ENCODE measurements at regions not wholly inside any gene's neighbourhood (a gene's known extent, or its start where the extent isn't known, plus 50 kb on each side); places are given as distances from the start of the nearest gene placed in this dataset.

DNA sequence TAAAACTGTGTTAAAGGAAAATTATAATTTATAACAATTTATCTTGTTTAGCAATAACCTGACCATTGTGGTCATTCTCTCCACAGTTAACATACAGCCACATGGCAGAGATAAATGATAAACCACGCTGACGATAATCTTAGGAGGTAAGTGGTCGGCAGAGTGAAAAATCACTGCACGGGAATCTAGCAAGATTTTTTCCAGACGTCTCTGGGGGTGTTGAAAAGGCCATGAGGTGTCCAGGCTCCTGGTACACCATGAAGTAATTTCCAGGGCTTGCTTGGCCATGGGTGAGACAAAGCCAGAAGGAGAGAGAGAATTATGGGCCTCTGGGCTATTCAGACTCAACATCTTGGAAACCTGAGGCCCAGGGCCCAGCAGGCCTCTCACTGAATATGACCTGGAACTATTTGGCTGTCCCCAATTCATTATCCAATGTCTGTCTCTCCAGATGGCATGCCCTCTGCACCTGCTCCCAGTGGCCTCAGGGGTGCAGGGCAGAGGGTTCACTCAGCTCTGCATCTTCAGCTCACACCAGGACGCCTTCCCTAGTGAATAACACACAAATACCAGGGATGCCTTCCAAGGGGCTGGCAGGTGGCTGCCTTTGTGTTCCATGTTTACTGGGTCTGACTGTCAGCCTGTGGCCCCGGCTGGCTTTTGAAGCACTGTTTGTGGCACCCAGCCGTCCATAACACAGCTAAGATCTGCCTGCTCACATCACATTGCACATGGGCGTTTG lies 590.4 kb upstream of the PFKP start:
- DNase-seq (ENCODE audit: extremely low read depth in 1 of 2, low read depth in 1 of 2) = no peak

DNA sequence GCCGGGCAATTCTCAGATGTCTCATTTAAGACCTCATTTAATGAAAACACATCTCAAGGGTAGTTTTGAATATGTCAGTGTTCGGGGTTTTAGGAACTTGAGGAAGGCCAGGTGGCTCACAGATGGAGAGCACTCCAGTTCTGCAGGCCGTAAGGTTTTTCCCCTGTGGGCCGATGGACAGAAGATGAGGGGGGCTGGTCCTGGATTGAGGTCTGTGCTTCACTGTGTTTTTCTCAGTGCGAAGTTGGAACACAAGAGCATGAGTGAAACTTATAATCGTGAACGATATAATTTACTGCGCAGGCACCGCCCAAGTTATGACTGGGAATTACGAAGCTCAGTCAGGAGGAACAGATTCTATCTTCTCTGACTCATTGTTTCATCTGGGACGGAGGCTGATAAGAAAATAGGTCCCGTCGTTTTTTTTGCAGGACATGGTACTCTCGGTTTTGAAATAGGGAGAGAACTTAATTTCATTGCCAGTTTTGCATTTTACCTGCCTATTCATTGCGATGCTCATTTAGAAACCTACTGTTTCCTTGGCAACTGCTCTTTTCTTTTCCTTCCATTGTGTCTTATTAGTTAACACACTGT lies 591.0 kb upstream of the PFKP start:
- no peak for DNase-seq (ENCODE audit: extremely low read depth in 1 of 2, low read depth in 1 of 2)

DNA sequence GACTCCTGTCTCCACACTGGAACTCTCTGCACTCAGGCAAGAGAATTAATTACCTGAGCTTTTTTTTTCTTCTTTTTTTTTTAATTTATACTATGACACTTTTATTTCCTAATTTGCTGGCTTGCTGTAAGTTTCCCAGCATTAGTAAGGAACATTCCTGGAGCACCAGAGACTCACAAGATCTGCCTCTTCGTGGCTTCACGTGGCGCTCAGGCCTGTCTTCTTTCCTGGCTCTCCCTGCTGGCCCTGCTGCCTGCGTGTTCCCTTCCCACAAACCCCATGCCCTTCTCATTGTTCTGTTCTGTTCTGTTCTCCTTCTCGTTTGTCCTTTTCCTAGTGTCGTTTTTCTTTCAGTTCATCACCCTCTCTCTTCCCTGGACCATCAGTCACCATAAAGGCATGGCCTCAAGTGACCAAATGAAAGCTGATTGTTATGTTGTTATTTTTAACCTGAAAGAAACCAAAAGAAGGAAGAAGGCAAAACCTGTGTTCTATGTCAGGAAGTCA lies 591.6 kb upstream of the PFKP start:
- no peak for DNase-seq (ENCODE audit: extremely low read depth in 1 of 2, low read depth in 1 of 2)

DNA sequence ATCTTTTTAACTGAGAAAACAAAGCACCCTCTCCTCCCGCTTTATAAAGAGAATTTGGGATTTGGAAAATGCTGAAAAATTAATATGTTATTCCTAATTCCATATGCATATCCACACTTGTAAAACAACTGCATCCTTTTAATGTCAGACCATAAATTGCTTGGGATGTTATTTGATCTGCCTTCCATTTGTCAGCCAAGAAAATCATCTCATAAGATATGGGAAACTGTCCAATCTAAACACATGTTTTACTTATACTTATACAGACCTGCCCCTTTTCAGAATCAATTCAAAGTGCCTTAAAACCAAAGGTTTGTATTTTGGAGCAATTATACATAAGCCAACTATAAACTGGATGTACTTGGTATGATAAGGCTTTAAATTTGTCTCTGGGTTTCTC lies 595.5 kb upstream of the PFKP start:
- no peak for DNase-seq (ENCODE audit: extremely low read depth in 1 of 2, low read depth in 1 of 2)

DNA sequence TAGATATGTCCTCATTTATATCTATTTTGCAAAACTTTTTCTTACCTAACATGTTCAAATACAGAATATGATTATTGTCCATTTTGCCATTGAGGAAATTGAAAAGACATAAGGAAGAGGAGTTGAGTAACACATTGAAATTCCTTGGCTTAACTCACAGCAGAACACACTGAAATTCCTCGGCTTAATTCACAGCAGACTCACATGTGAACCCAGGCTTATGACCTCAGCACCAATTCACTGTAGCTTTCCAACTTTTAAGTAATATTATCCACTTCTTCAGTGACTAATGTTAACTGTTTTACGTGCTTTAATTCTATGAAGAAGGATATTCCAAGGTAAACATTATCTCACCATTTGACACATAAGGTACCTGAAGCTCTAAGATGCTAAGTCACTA lies 597.5 kb upstream of the PFKP start:
- no peak for DNase-seq (ENCODE audit: extremely low read depth in 1 of 2, low read depth in 1 of 2)

DNA sequence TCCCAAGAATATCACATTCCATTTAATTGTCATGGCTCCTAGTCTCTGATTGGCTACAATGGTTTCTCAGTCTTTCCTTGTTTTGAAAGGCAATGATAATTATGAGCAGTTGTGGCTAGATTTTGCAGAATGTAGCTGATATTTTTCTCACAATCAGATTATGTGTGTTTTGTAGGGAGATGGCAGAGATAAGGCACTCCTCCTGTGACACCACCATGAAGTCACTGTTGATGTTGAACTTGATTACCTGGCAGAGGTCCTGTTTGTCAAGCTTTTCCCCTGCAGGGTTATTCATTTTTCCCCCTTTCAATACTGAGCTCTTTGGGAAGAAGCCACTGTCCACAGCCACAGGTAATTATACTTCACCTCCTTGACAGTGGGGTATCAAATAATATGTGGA lies 602.9 kb upstream of the PFKP start:
- DNase-seq (ENCODE audit: extremely low read depth in 1 of 2, low read depth in 1 of 2) = no peak

DNA sequence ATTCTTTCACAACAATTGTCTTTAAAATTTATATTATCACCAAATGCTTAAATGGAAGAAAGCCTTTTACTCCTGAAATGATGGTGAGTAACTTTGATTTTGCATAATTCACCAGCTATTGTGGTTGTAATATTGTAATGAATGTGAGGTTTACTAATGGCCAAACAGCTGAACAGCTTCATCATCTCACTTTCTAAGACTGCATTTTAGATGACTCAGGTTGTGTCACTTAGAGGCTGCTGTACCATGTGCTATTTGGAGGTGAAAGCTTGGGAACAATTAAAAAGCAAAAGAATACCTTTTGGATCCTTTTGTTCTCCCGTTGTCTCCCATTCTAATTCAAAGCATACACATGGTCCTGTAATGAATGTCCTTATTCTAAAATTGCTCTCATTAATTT lies 604.0 kb upstream of the PFKP start:
- DNase-seq (ENCODE audit: extremely low read depth in 1 of 2, low read depth in 1 of 2) = no peak

DNA sequence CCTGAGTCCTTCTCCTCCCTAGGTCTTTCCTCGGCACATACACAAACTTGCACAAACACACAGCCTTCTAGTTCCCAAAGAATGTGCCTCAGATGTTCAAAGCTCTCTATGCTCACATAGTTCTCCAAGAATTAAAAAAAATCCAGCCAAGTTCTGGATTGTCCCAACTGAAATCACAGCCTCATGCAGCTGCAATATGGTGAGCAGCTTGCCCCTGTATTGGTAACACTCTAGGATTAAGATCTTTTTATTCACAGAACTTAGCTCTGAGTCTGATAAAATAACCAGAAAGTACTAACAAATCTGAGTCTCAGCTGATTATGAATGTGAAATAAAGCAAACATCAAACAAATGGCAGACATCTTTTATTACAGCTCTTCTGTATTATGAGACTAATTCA lies 604.8 kb upstream of the PFKP start:
- no peak for DNase-seq (ENCODE audit: extremely low read depth in 1 of 2, low read depth in 1 of 2)

DNA sequence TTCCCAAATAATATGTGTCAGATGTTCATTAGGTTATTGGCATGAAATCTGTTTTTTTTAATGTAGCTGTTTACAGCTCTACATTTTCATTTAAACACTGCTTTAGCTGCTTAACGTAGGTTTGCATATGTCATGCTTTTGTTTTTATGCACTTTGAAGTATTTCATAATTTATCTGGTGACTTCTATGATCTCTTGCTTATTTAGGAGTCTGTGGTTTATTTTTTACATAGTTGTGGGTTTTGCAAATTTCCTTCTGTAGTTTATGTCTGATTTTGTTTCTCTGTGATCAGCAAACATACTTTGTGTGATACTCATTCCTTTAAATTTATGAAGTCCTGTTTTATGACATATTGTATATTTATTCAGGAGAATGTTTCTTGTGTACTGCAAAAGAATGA lies 606.5 kb upstream of the PFKP start:
- no peak for DNase-seq (ENCODE audit: extremely low read depth in 1 of 2, low read depth in 1 of 2)

DNA sequence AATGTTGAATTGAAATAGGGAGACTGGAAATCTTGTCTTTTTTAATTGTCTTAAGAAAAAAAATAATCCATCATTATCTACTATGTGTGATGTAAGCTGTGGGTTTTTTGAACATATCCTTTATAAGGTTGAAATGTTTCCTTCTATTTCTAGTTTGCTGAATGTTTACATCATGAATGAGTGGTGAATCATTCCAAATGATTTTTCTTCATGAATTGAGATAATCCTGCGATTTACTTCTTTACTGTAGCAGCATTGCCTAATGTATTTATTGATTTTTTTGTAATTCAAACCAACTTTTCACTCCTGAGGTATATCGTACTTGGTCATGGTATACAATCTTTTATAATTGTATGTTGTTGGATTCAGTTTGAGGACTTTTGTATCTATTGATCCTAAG lies 607.6 kb upstream of the PFKP start:
- DNase-seq (ENCODE audit: extremely low read depth in 1 of 2, low read depth in 1 of 2) = no peak

DNA sequence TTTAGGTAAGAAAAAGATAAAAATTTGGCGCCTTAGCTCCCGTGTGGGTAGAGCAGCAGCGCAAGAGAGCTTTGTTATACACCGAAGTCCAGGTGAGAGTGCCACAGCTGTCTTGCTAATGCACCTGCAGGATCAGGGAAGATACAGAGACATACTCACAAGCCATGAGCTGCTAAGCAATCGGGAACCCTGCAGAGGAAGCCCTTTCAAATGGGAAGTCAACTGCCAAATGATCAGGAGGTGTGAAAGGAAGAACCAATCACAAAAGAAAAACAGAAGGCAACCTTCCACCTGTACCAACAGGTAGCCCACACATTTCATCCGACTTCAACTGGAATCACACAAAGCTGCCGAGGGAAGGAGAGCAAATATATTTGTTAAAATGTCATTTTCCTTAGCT lies 610.5 kb upstream of the PFKP start:
- no peak for DNase-seq (ENCODE audit: extremely low read depth in 1 of 2, low read depth in 1 of 2)

DNA sequence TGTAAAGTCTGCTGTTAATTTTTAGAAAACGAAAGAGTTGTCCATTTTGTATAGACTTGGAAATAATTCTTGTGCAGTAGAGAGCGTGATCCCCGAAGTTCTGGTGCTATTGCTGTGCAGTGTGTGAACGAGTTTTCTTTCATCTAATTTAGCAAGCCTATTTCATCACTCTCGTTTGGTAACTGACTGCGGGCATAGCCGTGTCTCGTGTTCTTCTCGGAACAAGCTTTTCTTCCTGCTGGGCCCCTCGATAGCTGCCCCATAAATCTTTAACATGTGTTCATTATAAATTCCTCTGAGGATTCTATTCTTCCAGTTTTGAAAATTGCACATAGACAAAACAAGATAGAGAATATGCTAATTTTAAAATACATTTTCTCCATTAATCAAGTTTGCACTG lies 622.0 kb upstream of the PFKP start:
- DNase-seq (ENCODE audit: extremely low read depth in 1 of 2, low read depth in 1 of 2) = no peak

DNA sequence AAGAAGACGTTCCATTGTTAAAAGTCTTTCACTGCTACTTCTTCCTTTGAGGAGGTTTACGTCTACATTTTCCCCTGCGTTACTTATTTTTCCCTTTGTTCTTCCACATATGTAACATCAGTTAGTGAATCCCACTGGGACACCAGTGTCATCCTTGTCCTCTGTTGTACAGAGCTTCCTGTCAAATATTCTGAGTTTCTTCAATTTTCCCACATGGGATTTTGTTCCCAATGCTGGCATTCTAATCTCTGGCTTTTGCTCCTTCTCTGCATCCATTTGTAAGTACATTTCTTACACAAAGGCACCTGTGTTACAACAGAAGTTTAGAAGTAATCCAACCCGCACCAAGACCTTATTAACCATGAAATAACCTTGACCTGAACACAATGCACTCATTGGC lies 627.4 kb upstream of the PFKP start:
- DNase-seq (ENCODE audit: extremely low read depth in 1 of 2, low read depth in 1 of 2) = no peak

DNA sequence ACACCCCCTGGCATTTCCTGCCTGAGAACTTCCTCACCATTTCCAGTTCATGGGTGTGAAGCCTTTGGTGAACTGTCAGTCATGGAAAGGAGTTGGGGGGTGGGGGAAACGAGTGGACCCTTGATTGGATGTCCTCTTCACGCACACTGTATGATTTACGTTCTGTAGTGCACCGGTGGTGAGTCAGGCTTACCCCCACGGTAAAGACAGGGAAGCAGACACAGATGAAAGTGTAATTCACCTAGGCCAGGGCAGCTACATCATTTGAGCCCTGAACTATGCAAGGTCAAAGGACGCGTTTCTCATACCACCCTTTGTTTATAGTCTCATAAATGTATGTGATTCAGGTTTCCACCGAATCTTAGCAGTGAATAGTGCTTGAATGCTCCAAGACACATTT lies 628.3 kb upstream of the PFKP start:
- no peak for DNase-seq (ENCODE audit: extremely low read depth in 1 of 2, low read depth in 1 of 2)

DNA sequence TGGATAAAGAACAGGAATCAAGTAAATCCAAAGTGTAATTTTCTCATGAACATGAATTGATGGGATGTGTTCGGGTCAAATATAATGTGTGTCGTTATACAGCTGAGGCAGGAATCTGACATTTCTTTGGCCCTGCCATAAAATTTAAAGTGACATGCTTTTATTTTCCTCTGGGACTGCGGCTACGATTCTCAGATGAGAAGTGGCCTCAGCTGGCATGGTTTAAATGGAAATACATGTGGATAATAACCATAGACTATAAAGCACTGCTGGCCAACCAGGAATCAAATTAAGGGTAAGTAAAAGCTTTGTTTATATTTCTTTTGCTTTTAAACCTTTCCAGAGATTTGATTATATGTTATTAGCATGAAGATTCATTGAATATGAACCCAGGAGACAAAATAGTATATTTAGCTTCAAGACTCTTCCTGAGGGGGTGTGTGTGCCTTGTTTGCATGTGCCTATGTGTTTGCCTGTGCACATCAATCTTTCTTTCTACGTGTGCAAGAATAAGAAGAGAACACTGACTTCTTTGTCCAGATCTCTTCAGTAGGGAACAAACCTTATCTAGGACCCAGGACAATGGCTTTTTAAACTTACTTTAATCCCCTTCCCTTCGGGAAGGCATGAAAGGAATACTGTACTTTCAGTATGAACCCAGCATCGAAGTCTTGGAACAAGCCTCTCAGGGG lies 629.0 kb upstream of the PFKP start:
- DNase-seq (ENCODE audit: extremely low read depth in 1 of 2, low read depth in 1 of 2) = no peak

DNA sequence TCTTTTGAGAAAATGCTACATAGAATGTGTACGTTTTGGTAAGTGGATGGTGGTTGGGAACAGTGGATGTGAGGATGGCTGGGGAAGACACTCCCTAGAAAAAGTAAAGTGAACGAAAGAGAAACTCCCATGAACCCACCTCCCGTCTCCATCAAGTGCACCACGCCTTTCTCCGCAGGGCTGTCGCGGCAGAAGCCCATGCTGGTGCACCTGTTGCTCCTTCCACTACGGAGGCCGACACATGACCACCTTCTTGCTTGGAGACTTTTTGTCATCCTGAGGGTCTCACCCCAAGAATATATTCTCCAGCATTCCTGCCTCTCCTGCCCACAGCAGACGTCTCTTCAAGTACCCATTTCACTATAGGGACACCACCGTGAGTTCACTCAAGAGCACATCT lies 630.4 kb upstream of the PFKP start:
- no peak for DNase-seq (ENCODE audit: extremely low read depth in 1 of 2, low read depth in 1 of 2)

DNA sequence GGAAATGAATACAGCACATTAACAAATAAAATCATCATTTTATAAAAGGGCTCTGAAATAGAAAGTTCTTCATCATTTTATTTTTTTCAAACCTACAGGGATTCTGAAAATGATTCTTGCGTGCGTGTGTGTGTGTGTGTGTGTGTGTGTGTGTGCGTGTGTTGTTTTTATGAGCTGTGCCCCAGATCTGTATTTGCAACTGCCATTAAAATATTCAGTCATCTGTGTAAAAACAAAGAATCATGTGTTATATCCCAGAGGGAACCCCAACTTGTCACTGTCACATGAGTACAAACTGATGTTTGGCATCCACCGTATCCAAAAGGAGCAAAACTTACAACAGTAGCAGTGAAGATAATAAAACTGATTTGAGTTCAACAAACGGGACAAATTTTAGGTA lies 635.4 kb upstream of the PFKP start:
- no peak for DNase-seq (ENCODE audit: extremely low read depth in 1 of 2, low read depth in 1 of 2)

DNA sequence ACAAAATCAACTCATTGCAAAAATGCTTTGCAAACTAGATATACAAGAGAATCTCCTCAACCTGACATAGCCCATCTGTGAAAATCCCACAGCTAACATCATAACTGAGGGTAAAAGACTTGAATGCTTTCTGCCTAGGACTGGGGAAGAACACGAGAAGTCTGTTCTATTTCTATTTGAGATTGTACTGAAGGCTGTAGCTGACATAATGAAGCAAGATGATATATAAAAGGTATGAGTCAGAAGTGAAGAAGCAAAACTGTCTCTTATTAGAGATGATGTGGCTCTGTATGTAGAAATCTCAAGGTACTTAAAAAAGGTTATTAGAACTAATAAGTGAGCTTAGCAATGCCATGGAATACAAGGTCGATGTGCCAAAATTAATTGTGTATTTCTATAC lies 639.9 kb upstream of the PFKP start:
- DNase-seq (ENCODE audit: extremely low read depth in 1 of 2, low read depth in 1 of 2) = no peak

DNA sequence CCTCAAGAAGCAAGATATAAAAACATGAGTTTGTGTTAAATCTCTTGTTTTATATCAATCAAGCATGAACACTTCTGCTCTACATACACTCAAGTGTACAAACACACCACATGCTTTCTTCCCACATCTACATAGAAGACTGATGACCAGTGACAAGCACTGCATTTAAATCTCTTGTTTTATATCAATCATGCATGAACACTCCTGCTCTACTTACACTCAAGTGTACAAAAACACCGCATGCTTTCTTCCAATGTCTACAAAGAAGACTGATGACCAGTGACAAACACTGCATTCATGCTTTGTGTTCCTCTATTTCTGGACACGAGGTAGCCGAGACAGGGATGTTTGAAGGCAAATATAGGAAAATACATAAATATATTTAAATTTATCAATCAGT lies 642.0 kb upstream of the PFKP start:
- no peak for DNase-seq (ENCODE audit: extremely low read depth in 1 of 2, low read depth in 1 of 2)

DNA sequence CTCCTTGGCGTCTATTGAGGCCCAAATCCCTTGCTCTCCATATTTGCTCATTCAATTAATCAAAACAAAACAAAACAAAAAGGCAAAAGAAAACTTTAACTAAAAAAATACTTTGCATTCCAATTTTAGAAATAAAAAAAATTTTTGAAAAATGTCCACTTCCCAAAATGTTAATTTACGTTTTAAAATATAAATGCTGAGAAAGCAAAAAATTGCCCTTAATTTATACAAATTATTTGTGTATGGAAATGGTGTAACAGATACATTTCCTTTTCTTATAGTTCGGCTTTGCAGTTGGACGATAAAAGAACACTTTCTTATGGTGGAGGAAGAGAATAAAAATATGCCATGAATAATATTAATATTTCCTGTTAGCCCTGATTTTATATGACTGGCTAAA lies 652.8 kb upstream of the PFKP start:
- DNase-seq (ENCODE audit: extremely low read depth in 1 of 2, low read depth in 1 of 2) = no peak

DNA sequence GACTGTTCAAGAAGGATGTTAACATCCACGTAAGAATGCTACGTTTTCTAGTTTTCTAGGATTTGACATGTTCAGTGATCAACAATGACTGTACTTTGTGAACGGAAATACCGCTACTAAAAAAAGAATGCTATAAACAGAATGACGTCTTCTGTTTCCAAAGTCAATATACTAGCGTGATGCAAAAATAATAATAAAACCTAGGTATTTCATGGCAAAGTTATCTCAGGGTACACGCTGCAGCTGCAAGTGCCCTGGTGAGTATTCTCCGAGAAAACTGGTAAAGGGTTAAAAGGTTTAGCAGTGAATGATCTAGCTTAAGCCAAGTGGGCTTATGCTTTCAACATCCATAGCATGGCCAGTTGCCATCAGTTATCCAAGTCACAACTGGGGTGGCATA lies 653.3 kb upstream of the PFKP start:
- DNase-seq (ENCODE audit: extremely low read depth in 1 of 2, low read depth in 1 of 2) = no peak

DNA sequence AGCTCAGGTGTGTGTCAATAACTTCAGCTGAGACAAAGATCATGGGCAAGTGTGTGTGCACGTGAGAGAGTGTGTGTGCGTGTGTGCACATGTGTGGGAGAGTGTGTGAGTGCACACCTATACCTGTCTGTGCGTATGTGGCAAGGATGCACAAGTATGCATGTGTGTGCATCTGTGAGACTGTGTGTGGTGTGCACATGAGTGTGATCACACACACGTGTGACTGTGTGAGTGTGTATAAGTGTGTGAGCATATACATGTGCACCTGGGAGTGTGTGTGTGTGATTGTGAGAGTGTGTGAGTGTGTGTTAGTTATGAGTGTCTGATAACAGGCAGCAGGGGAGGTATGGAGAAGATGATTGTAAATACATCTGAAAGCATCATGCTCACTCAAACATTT lies 657.3 kb upstream of the PFKP start:
- no peak for DNase-seq (ENCODE audit: extremely low read depth in 1 of 2, low read depth in 1 of 2)

All from activated CD8-positive, alpha-beta memory T cell treated with anti-CD3 and anti-CD28 coated beads for 1 hour (primary cell).